ENCODE measurements at regions not wholly inside any gene's neighbourhood (a gene's known extent, or its start where the extent isn't known, plus 50 kb on each side); places are given as distances from the start of the nearest gene placed in this dataset.

GRCh38 chr1:57881639-57882038, 457.8 kb upstream of the DAB1 start:
- Histone ChIP-seq H3K4me3 (no peak overlapping the region), H3K27me3 (replicated peaks) (no peaks in the 10 kb centered on the region), H3K9me3 (replicated peaks) (no peaks in the 10 kb centered on the region), H3K36me3 (no peaks in the 10 kb centered on the region), H3K27ac (no peak overlapping the region), H3K4me1 (replicated peaks) (no peaks in the 10 kb centered on the region)
- no peak for DNase-seq (ENCODE audit: low read depth in 1 of 2, low spot score in 2 of 2)

GRCh38 chr1:57879700-57880099, 455.8 kb upstream of the DAB1 start:
- no peak overlapping the region for H3K4me3 ChIP-seq
- H3K4me1 ChIP-seq (replicated peaks) = no peaks in the 10 kb centered on the region
- H3K36me3 ChIP-seq = no peaks in the 10 kb centered on the region

GRCh38 chr1:57874418-57874877, 450.6 kb upstream of the DAB1 start:
- no peak for DNase-seq (ENCODE audit: low read depth in 1 of 2, low spot score in 2 of 2)
- Histone ChIP-seq H3K4me3 (no peak overlapping the region), H3K27ac (no peak overlapping the region), H3K27me3 (replicated peaks) (0 out of 2 replicates have a peak, but pooled peaks cover 3% of the 10 kb centered on the region), H3K4me1 (replicated peaks) (no peaks in the 10 kb centered on the region), H3K36me3 (no peaks in the 10 kb centered on the region), H3K9me3 (replicated peaks) (no peaks in the 10 kb centered on the region)

More at GRCh38 chr1:57879700-57880099, 455.8 kb upstream of the DAB1 start:
- no peak overlapping the region for H3K27ac ChIP-seq
- H3K27me3 ChIP-seq (replicated peaks) = no peaks in the 10 kb centered on the region
- DNase-seq (ENCODE audit: low read depth in 1 of 2, low spot score in 2 of 2) = no peak
- no peaks in the 10 kb centered on the region for H3K9me3 ChIP-seq (replicated peaks)

GRCh38 chr1:57872913-57873312, 449.1 kb upstream of the DAB1 start:
- Histone ChIP-seq H3K4me1 (replicated peaks) (no peaks in the 10 kb centered on the region), H3K4me3 (no peak overlapping the region), H3K27me3 (replicated peaks) (0 out of 2 replicates have a peak, but pooled peaks cover 3% of the 10 kb centered on the region), H3K36me3 (no peaks in the 10 kb centered on the region), H3K27ac (no peak overlapping the region), H3K9me3 (replicated peaks) (no peaks in the 10 kb centered on the region)
- DNase-seq (ENCODE audit: low read depth in 1 of 2, low spot score in 2 of 2) = no peak

GRCh38 chr1:57868908-57869307, 445.0 kb upstream of the DAB1 start:
- Histone ChIP-seq H3K27me3 (replicated peaks) (0 out of 2 replicates have a peak, but pooled peaks cover 3% of the 10 kb centered on the region), H3K36me3 (no peaks in the 10 kb centered on the region), H3K4me3 (no peak overlapping the region), H3K9me3 (replicated peaks) (no peaks in the 10 kb centered on the region), H3K27ac (no peak overlapping the region), H3K4me1 (replicated peaks) (no peaks in the 10 kb centered on the region)
- DNase-seq (ENCODE audit: low read depth in 1 of 2, low spot score in 2 of 2) = no peak

DNA sequence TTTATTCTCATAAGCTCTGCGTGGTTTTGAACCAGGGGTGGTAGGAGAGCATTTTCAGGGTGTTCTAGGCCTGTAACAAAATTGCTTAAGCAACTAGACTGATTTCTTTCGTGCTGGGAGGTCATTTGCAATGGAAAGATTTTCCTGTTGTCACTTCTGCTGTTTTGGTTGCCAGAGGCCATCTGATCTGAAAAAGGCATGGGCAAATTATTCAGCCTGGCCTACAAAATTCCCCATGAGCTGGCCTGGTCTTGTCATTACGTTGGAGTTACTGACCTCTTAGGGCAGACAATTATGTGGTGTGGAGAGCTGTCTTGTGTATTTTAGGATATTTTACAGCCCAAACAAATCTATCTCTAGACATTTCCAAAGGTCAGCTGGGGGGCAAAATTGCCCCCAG, 444.4 kb upstream of the DAB1 start:
- Histone ChIP-seq H3K36me3 (no peaks in the 10 kb centered on the region), H3K4me1 (replicated peaks) (no peaks in the 10 kb centered on the region), H3K27ac (no peak overlapping the region), H3K9me3 (replicated peaks) (no peaks in the 10 kb centered on the region), H3K27me3 (replicated peaks) (0 out of 2 replicates have a peak, but pooled peaks cover 3% of the 10 kb centered on the region), H3K4me3 (no peak overlapping the region)
- no peak for DNase-seq (ENCODE audit: low read depth in 1 of 2, low spot score in 2 of 2)

- no peaks in the 10 kb centered on the region for H3K9me3 ChIP-seq (replicated peaks)
- H3K4me3 ChIP-seq = no peak overlapping the region
- 0 out of 2 replicates have a peak, but pooled peaks cover 3% of the 10 kb centered on the region for H3K27me3 ChIP-seq (replicated peaks)
- DNase-seq (ENCODE audit: low read depth in 1 of 2, low spot score in 2 of 2) = no peak
- no peak overlapping the region for H3K27ac ChIP-seq
- no peaks in the 10 kb centered on the region for H3K4me1 ChIP-seq (replicated peaks)
- no peaks in the 10 kb centered on the region for H3K36me3 ChIP-seq
Measured at GRCh38 chr1:57866998-57867397, 443.1 kb upstream of the DAB1 start.

- Histone ChIP-seq H3K9me3 (replicated peaks) (no peaks in the 10 kb centered on the region), H3K4me1 (replicated peaks) (no peaks in the 10 kb centered on the region), H3K27me3 (replicated peaks) (no peaks in the 10 kb centered on the region), H3K36me3 (no peaks in the 10 kb centered on the region), H3K4me3 (no peak overlapping the region), H3K27ac (no peak overlapping the region)
- no peak for DNase-seq (ENCODE audit: low read depth in 1 of 2, low spot score in 2 of 2)
Measured at GRCh38 chr1:57860931-57861565, 437.2 kb upstream of the DAB1 start.

- Histone ChIP-seq H3K4me1 (replicated peaks) (no peaks in the 10 kb centered on the region), H3K36me3 (no peaks in the 10 kb centered on the region), H3K27ac (no peak overlapping the region), H3K27me3 (replicated peaks) (no peaks in the 10 kb centered on the region), H3K4me3 (no peak overlapping the region), H3K9me3 (replicated peaks) (no peaks in the 10 kb centered on the region)
- no peak for DNase-seq (ENCODE audit: low read depth in 1 of 2, low spot score in 2 of 2)
Measured at GRCh38 chr1:57860325-57860724, 436.5 kb upstream of the DAB1 start.

DNA sequence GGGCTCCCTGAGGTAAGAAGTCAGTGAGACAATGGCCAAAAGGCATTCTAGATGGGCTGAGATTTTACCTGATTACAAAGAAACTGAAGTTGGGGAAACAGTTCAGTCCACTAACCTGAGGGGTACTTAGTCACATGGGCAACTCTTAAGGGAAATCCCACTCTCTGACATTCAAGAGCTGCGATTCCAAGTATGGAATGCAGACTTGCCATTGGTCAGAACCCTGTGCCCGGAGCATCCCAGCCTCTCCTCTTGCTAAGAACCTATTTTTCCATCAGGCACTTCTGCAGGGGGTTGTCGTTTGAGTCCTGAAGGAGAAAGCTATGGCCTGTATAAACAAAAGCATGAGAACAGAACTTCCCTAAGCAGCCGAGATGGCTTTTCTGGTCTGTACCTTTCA, 434.9 kb upstream of the DAB1 start:
- Histone ChIP-seq H3K27me3 (replicated peaks) (no peaks in the 10 kb centered on the region), H3K4me1 (replicated peaks) (no peaks in the 10 kb centered on the region), H3K4me3 (no peak overlapping the region)

GRCh38 chr1:57857809-57858208, 433.9 kb upstream of the DAB1 start:
- H3K27ac ChIP-seq = no peak overlapping the region
- no peaks in the 10 kb centered on the region for H3K36me3 ChIP-seq
- H3K9me3 ChIP-seq (replicated peaks) = no peaks in the 10 kb centered on the region
- no peaks in the 10 kb centered on the region for H3K4me1 ChIP-seq (replicated peaks)
- DNase-seq (ENCODE audit: low read depth in 1 of 2, low spot score in 2 of 2) = no peak
- H3K4me3 ChIP-seq = no peak overlapping the region
- H3K27me3 ChIP-seq (replicated peaks) = no peaks in the 10 kb centered on the region

More for the DNA sequence above, 434.9 kb upstream of the DAB1 start:
- H3K9me3 ChIP-seq (replicated peaks) = no peaks in the 10 kb centered on the region
- DNase-seq (ENCODE audit: low read depth in 1 of 2, low spot score in 2 of 2) = no peak
- no peak overlapping the region for H3K27ac ChIP-seq
- no peaks in the 10 kb centered on the region for H3K36me3 ChIP-seq

DNA sequence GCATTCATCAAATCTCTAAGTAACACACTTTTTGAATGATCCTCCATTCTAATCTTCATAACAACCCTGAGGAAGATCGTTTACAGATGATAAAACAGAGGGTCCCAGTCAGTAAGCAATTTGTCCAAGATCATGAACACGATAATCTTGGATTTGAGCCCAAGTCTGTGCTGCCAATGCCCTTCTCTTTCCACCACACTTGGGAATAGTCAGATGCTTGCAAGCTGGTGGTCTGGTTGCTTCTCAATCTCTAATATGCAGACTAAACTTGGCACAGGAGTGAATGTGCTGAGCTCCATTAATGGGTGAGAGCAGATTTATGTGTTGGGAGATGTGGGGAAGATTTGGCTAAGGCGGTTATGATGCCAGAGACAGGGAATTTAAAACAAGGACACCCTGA, 430.6 kb upstream of the DAB1 start:
- no peak overlapping the region for H3K27ac ChIP-seq
- no peak for DNase-seq (ENCODE audit: low read depth in 1 of 2, low spot score in 2 of 2)

DNA sequence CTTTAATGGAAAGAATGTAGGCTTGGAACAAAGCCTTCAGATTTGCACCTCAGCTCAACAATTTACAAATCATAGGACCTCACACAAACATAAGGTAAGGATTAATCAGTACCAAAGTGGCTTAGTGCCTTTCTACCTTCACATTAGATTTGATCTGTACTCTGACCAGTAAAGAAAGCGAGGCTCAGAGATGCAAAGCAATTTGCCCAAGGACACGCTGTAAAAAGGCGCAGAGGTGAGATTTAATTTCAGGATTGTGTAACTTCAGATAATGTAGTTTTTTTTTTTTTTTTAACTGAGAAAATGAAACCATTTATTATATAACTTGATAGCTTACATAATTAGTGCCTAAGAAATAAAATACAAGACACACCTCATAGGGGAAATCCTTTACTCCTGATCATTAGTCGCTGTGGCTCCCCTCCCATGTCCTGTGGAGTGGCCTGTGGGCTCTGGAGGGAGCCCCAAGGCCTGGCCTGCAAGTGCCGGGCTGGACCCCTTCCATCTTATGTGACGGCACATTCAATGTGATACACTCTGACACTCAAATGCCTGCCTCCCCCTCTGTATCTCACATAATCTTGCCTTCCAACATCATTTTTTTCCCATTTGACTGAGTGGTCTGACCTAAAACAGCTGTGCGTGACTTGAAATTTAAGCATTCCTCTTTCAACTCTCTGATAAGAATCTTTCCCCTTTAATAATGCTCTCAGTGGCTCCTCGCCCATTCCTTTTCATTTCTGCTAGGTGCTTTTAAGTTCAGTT, 426.5 kb upstream of the DAB1 start:
- no peak overlapping the region for H3K4me3 ChIP-seq
- DNase-seq (ENCODE audit: low read depth in 1 of 2, low spot score in 2 of 2) = no peak
- H3K27me3 ChIP-seq (replicated peaks) = no peaks in the 10 kb centered on the region
- no peaks in the 10 kb centered on the region for H3K36me3 ChIP-seq
- no peaks in the 10 kb centered on the region for H3K9me3 ChIP-seq (replicated peaks)
- H3K27ac ChIP-seq = no peak overlapping the region
- H3K4me1 ChIP-seq (replicated peaks) = no peaks in the 10 kb centered on the region

More for the DNA sequence above, 430.6 kb upstream of the DAB1 start:
- Histone ChIP-seq H3K9me3 (replicated peaks) (no peaks in the 10 kb centered on the region), H3K4me3 (no peak overlapping the region), H3K4me1 (replicated peaks) (no peaks in the 10 kb centered on the region), H3K36me3 (no peaks in the 10 kb centered on the region), H3K27me3 (replicated peaks) (no peaks in the 10 kb centered on the region)

DNA sequence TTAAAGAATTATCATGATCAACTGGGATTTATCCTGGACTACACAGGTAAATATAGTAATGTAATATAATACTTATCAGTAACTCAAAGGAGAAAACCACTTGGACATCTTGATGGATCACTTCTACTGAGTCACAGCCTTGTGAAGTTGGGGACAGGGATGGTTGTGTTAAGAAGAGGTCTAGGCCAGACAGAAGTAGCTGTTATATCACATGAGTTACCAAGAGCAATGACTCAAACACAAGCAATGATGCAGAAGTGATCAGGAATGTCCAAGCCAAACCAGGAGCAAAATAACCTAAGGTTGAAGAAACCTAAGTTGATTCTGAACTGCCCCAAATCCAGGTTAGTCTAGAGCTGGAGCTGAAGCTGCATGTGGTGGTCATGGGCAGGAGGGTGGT, 424.5 kb upstream of the DAB1 start:
- no peak for DNase-seq (ENCODE audit: low read depth in 1 of 2, low spot score in 2 of 2)
- no peak overlapping the region for H3K4me3 ChIP-seq
- no peak overlapping the region for H3K27ac ChIP-seq

More for the DNA sequence above, 424.5 kb upstream of the DAB1 start:
- Histone ChIP-seq H3K36me3 (no peaks in the 10 kb centered on the region), H3K27me3 (replicated peaks) (no peaks in the 10 kb centered on the region), H3K9me3 (replicated peaks) (no peaks in the 10 kb centered on the region), H3K4me1 (replicated peaks) (no peaks in the 10 kb centered on the region)

All from SJSA1 (cell line).